Peyer's patch (tissue), 4 donors: ENCODE measurements at regions not wholly inside any gene's neighbourhood (a gene's known extent, or its start where the extent isn't known, plus 50 kb on each side); places are given as distances from the start of the nearest gene placed in this dataset.

Source experiments
- CTCF ChIP-seq, 6 experiments: fragments of 450-650 bp in 4 of 6; fragments of 200-600 bp in 2 of 6; sonication (generic) in 1 of 6; IDR thresholded peaks; one replicate each; pipeline ENCODE4 v1.5.1; 2017 to 2019; ENCODE audit warnings: antibody characterized with exemption in 6 of 6, mild to moderate bottlenecking in 3 of 6, moderate library complexity in 1 of 6
- POLR2A ChIP-seq, 2 donors: fragments of 450-650 bp; IDR thresholded peaks; one replicate each; pipeline ENCODE4 v1.5.1; 2017; ENCODE audit warnings: antibody characterized with exemption in 2 of 2, mild to moderate bottlenecking in 2 of 2, moderate library complexity in 2 of 2

DNA sequence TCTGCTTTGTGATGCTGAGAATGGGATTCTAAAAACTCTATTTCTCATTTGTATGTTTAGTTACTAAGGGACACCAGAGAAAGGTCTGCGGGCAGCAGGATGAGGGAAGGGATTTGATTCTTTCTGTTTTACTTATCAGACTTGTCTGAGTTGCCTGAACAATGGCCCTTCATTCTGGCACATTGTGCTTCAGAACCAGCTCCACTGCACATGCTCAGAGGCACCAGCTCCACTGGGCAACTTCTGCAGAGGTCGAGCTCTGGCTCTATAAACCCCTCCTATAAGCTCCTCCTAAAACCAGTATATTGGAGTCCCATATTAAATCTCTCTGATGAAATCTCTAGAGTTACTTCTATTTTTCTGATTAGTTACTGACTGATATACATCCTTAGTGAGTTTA, 453.2 kb upstream of the CDIN1 start:
- TF ChIP-seq POLR2A (IDR thresholded peaks at IDR 0.05) (no peak), CTCF (IDR thresholded peaks at IDR 0.05) (no peak)
